ENCODE measurements at regions not wholly inside any gene's neighbourhood (a gene's known extent, or its start where the extent isn't known, plus 50 kb on each side); places are given as distances from the start of the nearest gene placed in this dataset.

DNA sequence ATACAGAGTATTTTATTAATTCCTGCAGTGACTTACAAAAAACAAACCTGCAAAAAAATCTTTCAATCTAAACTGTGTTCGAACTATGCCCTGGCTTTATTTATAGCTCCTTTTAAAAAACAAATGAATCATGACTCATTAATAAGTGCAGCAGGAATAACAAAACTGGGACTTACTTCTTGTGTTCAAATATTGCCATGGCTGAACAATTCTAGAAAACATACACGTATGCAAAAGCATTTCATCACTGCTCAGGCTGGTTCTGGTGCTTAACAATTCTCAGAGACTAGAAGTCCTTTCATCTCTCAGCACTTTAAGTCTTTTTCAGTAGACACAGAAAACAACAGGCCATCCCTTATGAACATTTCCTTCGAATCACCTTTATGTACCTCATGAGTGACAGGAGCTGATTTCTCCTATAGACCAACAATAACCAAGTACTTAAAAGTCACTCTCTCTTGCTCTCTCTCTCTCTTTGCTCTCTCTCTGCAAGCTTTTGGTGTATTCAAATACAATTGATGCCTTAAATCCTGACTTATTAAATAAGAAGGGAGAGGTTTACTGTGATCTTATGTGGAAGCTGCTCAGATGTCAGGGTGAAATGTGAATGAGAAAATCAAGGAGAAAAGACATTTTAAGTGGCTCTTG is 268.8 kb downstream of the TTC8 start:
- Histone ChIP-seq H3K27ac (ENCODE audit: low read length) (no peak overlapping the region), H3K4me1 (ENCODE audit: insufficient read depth, low read length) (no peaks in the 10 kb centered on the region), H2AFZ (ENCODE audit: low read depth, low read length) (no peak overlapping the region), H3K36me3 (ENCODE audit: insufficient read depth, low read length) (no peaks in the 10 kb centered on the region), H3K9ac (ENCODE audit: low read depth, low read length) (no peak overlapping the region), H3K4me3 (ENCODE audit: low read depth in 1 of 2, low read length in 2 of 2) (no peak overlapping the region), H3K4me2 (ENCODE audit: insufficient read depth, low read length) (no peak overlapping the region), H4K20me1 (ENCODE audit: insufficient read depth, low read length) (no peaks in the 10 kb centered on the region), H3K79me2 (ENCODE audit: insufficient read depth, low read length) (no peaks in the 10 kb centered on the region), H3K9me3 (ENCODE audit: insufficient read depth, low read length, severe bottlenecking) (no peaks in the 10 kb centered on the region), H3K27me3 (ENCODE audit: insufficient read depth, low read length, poor library complexity) (no peaks in the 10 kb centered on the region)
- no peak for DNase-seq
- TF ChIP-seq, protein P1, sequence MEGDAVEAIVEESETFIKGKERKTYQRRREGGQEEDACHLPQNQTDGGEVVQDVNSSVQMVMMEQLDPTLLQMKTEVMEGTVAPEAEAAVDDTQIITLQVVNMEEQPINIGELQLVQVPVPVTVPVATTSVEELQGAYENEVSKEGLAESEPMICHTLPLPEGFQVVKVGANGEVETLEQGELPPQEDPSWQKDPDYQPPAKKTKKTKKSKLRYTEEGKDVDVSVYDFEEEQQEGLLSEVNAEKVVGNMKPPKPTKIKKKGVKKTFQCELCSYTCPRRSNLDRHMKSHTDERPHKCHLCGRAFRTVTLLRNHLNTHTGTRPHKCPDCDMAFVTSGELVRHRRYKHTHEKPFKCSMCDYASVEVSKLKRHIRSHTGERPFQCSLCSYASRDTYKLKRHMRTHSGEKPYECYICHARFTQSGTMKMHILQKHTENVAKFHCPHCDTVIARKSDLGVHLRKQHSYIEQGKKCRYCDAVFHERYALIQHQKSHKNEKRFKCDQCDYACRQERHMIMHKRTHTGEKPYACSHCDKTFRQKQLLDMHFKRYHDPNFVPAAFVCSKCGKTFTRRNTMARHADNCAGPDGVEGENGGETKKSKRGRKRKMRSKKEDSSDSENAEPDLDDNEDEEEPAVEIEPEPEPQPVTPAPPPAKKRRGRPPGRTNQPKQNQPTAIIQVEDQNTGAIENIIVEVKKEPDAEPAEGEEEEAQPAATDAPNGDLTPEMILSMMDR (IDR thresholded peaks at IDR 0.05; ENCODE audit: borderline replicate concordance, extremely low read depth, low read length, poor library complexity, severe bottlenecking), result no peak
- TF ChIP-seq EZH2 (IDR thresholded peaks at IDR 0.05; ENCODE audit: borderline replicate concordance, low read depth, low read length, severe bottlenecking), result no peak
- ATAC-seq (ENCODE audit: insufficient read depth, low read depth), result no peak

GRCh38 chr14:89095036-89095435 is 270.6 kb downstream of the TTC8 start:
- H3K4me3 ChIP-seq (ENCODE audit: low read depth in 1 of 2, low read length in 2 of 2), result no peak overlapping the region
- H4K20me1 ChIP-seq (ENCODE audit: insufficient read depth, low read length), result no peaks in the 10 kb centered on the region
- H3K79me2 ChIP-seq (ENCODE audit: insufficient read depth, low read length), result no peaks in the 10 kb centered on the region
- H3K36me3 ChIP-seq (ENCODE audit: insufficient read depth, low read length), result no peaks in the 10 kb centered on the region
- no peak overlapping the region for H3K27ac ChIP-seq (ENCODE audit: low read length)
- no peak overlapping the region for H2AFZ ChIP-seq (ENCODE audit: low read depth, low read length)
- no peak overlapping the region for H3K9ac ChIP-seq (ENCODE audit: low read depth, low read length)
- no peak overlapping the region for H3K4me2 ChIP-seq (ENCODE audit: insufficient read depth, low read length)
- no peaks in the 10 kb centered on the region for H3K27me3 ChIP-seq (ENCODE audit: insufficient read depth, low read length, poor library complexity)
- ATAC-seq (ENCODE audit: insufficient read depth, low read depth) (no peak), DNase-seq (no peak)
- H3K9me3 ChIP-seq (ENCODE audit: insufficient read depth, low read length, severe bottlenecking), result no peaks in the 10 kb centered on the region
- no peaks in the 10 kb centered on the region for H3K4me1 ChIP-seq (ENCODE audit: insufficient read depth, low read length)
- TF ChIP-seq, protein P1 (IDR thresholded peaks at IDR 0.05; ENCODE audit: borderline replicate concordance, extremely low read depth, low read length, poor library complexity, severe bottlenecking), result no peak
- TF ChIP-seq EZH2 (IDR thresholded peaks at IDR 0.05; ENCODE audit: borderline replicate concordance, low read depth, low read length, severe bottlenecking), result no peak

GRCh38 chr14:89096946-89097345 is 272.5 kb downstream of the TTC8 start:
- no peak overlapping the region for H3K9ac ChIP-seq (ENCODE audit: low read depth, low read length)
- H3K4me1 ChIP-seq (ENCODE audit: insufficient read depth, low read length), result no peaks in the 10 kb centered on the region
- no peaks in the 10 kb centered on the region for H3K27me3 ChIP-seq (ENCODE audit: insufficient read depth, low read length, poor library complexity)
- no peak overlapping the region for H3K4me2 ChIP-seq (ENCODE audit: insufficient read depth, low read length)
- H3K36me3 ChIP-seq (ENCODE audit: insufficient read depth, low read length), result no peaks in the 10 kb centered on the region
- H3K9me3 ChIP-seq (ENCODE audit: insufficient read depth, low read length, severe bottlenecking), result no peaks in the 10 kb centered on the region
- H2AFZ ChIP-seq (ENCODE audit: low read depth, low read length), result no peak overlapping the region
- TF ChIP-seq EZH2 (IDR thresholded peaks at IDR 0.05; ENCODE audit: borderline replicate concordance, low read depth, low read length, severe bottlenecking), result no peak
- TF ChIP-seq, protein P1 (IDR thresholded peaks at IDR 0.05; ENCODE audit: borderline replicate concordance, extremely low read depth, low read length, poor library complexity, severe bottlenecking), result no peak
- DNase-seq, result no peak
- no peak overlapping the region for H3K4me3 ChIP-seq (ENCODE audit: low read depth in 1 of 2, low read length in 2 of 2)
- no peaks in the 10 kb centered on the region for H3K79me2 ChIP-seq (ENCODE audit: insufficient read depth, low read length)
- no peaks in the 10 kb centered on the region for H4K20me1 ChIP-seq (ENCODE audit: insufficient read depth, low read length)
- no peak overlapping the region for H3K27ac ChIP-seq (ENCODE audit: low read length)
- no peak for ATAC-seq (ENCODE audit: insufficient read depth, low read depth)

All from DND-41 (cell line).